IMR-90 (cell line): ENCODE measurements at regions not wholly inside any gene's neighbourhood (a gene's known extent, or its start where the extent isn't known, plus 50 kb on each side); places are given as distances from the start of the nearest gene placed in this dataset.

Experiments
- ATAC-seq: fragments of 200-7000 bp; cut with Tn5 transposase; 2 replicates; pipeline ENCODE4 v1.9.1; 2020; ENCODE audit warnings: low read depth, mild to moderate bottlenecking, moderate library complexity
- BruUV-seq: library from RNA; stranded (reverse); fragments of 400-500 nt; replicated peaks from 2 replicates; lab custom pipeline; 2021; lab: Mats Ljungman, UMichigan
- CTCF ChIA-PET: fragments of 300-600 bp; formaldehyde crosslinking; extraction: SDS; loops from one replicate; lab custom pipeline; 2021; ENCODE audit warnings: antibody characterized with exemption; lab: Yijun Ruan, JAX
- POLR2A ChIA-PET: fragments of 300-600 bp; sonication (Branson Sonifier 250); formaldehyde crosslinking; loops from one replicate; lab custom pipeline; 2022; ENCODE audit warnings: antibody characterized with exemption; ENCODE audit not compliant: unreplicated experiment; lab: Charles Lee
- DNase-seq: peaks from one replicate; pipeline ENCODE4 v3.0.0; 2013
- H2AFZ ChIP-seq: replicated peaks from 2 replicates; pipeline ENCODE3; 2013; ENCODE audit warnings: low read length, mild to moderate bottlenecking; ENCODE audit not compliant: poor library complexity
- H2AK5ac ChIP-seq: 2 replicates; pipeline ENCODE4 v1.6.1; 2013; ENCODE audit warnings: low read depth, low read length, inconsistent platforms
- H2AK9ac ChIP-seq: replicated peaks from 2 replicates; pipeline ENCODE3; 2013; ENCODE audit warnings: mild to moderate bottlenecking, low read depth, low read length, moderate library complexity; ENCODE audit not compliant: poor library complexity
- H2BK120ac ChIP-seq: 2 replicates; pipeline ENCODE4 v1.6.1; 2013; ENCODE audit warnings: low read depth, low read length, inconsistent platforms
- H2BK15ac ChIP-seq: 3 replicates; pipeline ENCODE4 v1.6.1; 2013; ENCODE audit warnings: low read depth, low read length, inconsistent platforms
- H2BK20ac ChIP-seq: 2 replicates; pipeline ENCODE4 v1.6.1; 2013; ENCODE audit warnings: low read depth, mild to moderate bottlenecking, inconsistent platforms, low read length, moderate library complexity
- H2BK5ac ChIP-seq: 2 replicates; pipeline ENCODE4 v1.6.1; 2013; ENCODE audit warnings: mild to moderate bottlenecking, low read depth, low read length, inconsistent platforms; ENCODE audit not compliant: poor library complexity, severe bottlenecking
- H3K14ac ChIP-seq: replicated peaks from 2 replicates; pipeline ENCODE4 v1.6.1; 2013; ENCODE audit warnings: low read depth, low read length, inconsistent platforms
- H3K18ac ChIP-seq: 2 replicates; pipeline ENCODE4 v1.6.1; 2013; ENCODE audit warnings: low read depth, low read length, control low read depth
- H3K23ac ChIP-seq: 2 replicates; pipeline ENCODE4 v1.6.1; 2013; ENCODE audit warnings: low read depth, low read length, inconsistent platforms
- H3K27ac ChIP-seq: 2 replicates; pipeline ENCODE4 v1.5.1; 2013; ENCODE audit warnings: mild to moderate bottlenecking, control low read depth, low read length; ENCODE audit not compliant: insufficient read depth
- H3K27me3 ChIP-seq: 2 replicates; pipeline ENCODE4 v1.6.1; 2013; ENCODE audit warnings: low read length; ENCODE audit not compliant: control insufficient read depth, insufficient read depth
- H3K36me3 ChIP-seq: 2 replicates; pipeline ENCODE4 v1.6.1; 2013; ENCODE audit warnings: low read length, mixed read lengths; ENCODE audit not compliant: control insufficient read depth, insufficient read depth
- H3K4ac ChIP-seq: 2 replicates; pipeline ENCODE4 v1.6.1; 2013; ENCODE audit warnings: low read depth, low read length, inconsistent platforms
- H3K4me1 ChIP-seq: 2 replicates; pipeline ENCODE4 v1.6.1; 2013; ENCODE audit warnings: low read length, mixed read lengths; ENCODE audit not compliant: control insufficient read depth, insufficient read depth
- H3K4me2 ChIP-seq: 2 replicates; pipeline ENCODE4 v1.6.1; 2013; ENCODE audit warnings: low read depth, mild to moderate bottlenecking, control low read depth, low read length, moderate library complexity
- H3K4me3 ChIP-seq: 2 replicates; pipeline ENCODE4 v1.5.1; 2013; ENCODE audit warnings: low read depth, mild to moderate bottlenecking, control low read depth, low read length, moderate library complexity; ENCODE audit not compliant: insufficient read depth
- H3K56ac ChIP-seq: 2 replicates; pipeline ENCODE4 v1.6.1; 2013; ENCODE audit warnings: low read length, inconsistent platforms; ENCODE audit not compliant: insufficient read depth; ENCODE audit errors: extremely low read depth
- H3K79me1 ChIP-seq, 2 experiments: 2 replicates each; pipeline ENCODE4 v1.6.1; 2013; ENCODE audit warnings: low read length in 2 of 2, inconsistent platforms in 1 of 2, low read depth in 1 of 2
- H3K9ac ChIP-seq: 2 replicates; pipeline ENCODE4 v1.6.1; 2013; ENCODE audit warnings: low read depth, low read length, control low read depth
- H3K9me1 ChIP-seq: 2 replicates; pipeline ENCODE4 v1.6.1; 2013; ENCODE audit warnings: low read length, inconsistent platforms; ENCODE audit not compliant: insufficient read depth
- H3K9me3 ChIP-seq: 2 replicates; pipeline ENCODE4 v1.6.1; 2013; ENCODE audit warnings: low read length; ENCODE audit not compliant: control insufficient read depth, insufficient read depth
- H4K20me1 ChIP-seq: 2 replicates; pipeline ENCODE4 v1.6.1; 2013; ENCODE audit warnings: low read length, inconsistent platforms; ENCODE audit not compliant: insufficient read depth
- H4K5ac ChIP-seq: 2 replicates; pipeline ENCODE4 v1.6.1; 2013; ENCODE audit warnings: mild to moderate bottlenecking, low read depth, low read length, control low read depth
- H4K8ac ChIP-seq, 2 experiments: 2 replicates each; pipeline ENCODE4 v1.6.1; 2013; ENCODE audit warnings: low read depth in 2 of 2, low read length in 2 of 2, control low read depth in 1 of 2, inconsistent platforms in 1 of 2
- H4K91ac ChIP-seq: 2 replicates; pipeline ENCODE4 v1.6.1; 2013; ENCODE audit warnings: low read depth, low read length, inconsistent platforms; ENCODE audit not compliant: insufficient read depth
- FOS ChIP-seq: fragments of 150-350 bp; IDR thresholded peaks from 2 replicates; pipeline ENCODE4 v1.6.1; 2016; ENCODE audit warnings: low read depth, low read length
- WGBS, 2 experiments: methylation state at CpG; one replicate each; pipeline versions ENCODE4 v1.1.5 to v1.1.7; 2013; ENCODE audit warnings: missing lambda C conversion rate in 2 of 2; ENCODE audit not compliant: insufficient read length in 1 of 2; ENCODE audit errors: extremely low coverage in 2 of 2; 5-methylcytosine and 5-hydroxymethylcytosine counted together
- dilution Hi-C: fragments of 300-500 bp; cut with HindIII; formaldehyde crosslinking; loops from one replicate; pipeline ENCODE4 v1.14.3; 2018; ENCODE audit warnings: low sequenced_read_pairs; ENCODE audit not compliant: unreplicated experiment
- in situ Hi-C: fragments of 300-500 bp; cut with MboI; formaldehyde crosslinking; loops from 3 replicates; pipeline ENCODE4 v1.14.3; 2019; ENCODE audit warnings: low sequenced_read_pairs, inconsistent platforms, mixed read lengths
- intact Hi-C: fragments of 100-400 bp; cut with micrococcal nuclease; formaldehyde crosslinking; loops from 2 replicates; pipeline ENCODE4 v1.10.0; 2022

GRCh38 chr2:120679526-120679925 lies 56.1 kb upstream of the GLI2 start:
- H2AFZ ChIP-seq = peak overlapping the region; percentile 19
- H3K79me1 ChIP-seq = no peaks in the 10 kb centered on the region
- H2BK120ac ChIP-seq = no peak overlapping the region
- in situ Hi-C loops (loop anchor here (5.0 to 25.0 kb wide), 3 partner anchors 337 to 942 kb away; no protein-coding TSS in a partner anchor), intact Hi-C loops (loop anchor here (5.0 to 10.0 kb wide), 5 partner anchors 122 to 975 kb away; partner anchors contain the start of genes PTPN4 and RALB), dilution Hi-C loops (no loop called here)
- POLR2A ChIA-PET = no interaction called here
- H2AK5ac ChIP-seq = peak overlapping the region; percentile 25; the same call in 1 of the 2 replicates
- H3K9me3 ChIP-seq = no peaks in the 10 kb centered on the region; the same call in 1 of the 2 replicates
- no peak overlapping the region for H3K27ac ChIP-seq
- no TSS peak for BruUV-seq
- H3K4ac ChIP-seq = no peak overlapping the region
- no peak for ATAC-seq
- H3K14ac ChIP-seq = no peak overlapping the region
- H3K27me3 ChIP-seq = peaks cover 15% of the 10 kb centered on the region
- no peaks in the 10 kb centered on the region for H3K36me3 ChIP-seq
- 0 out of 2 replicates have a peak, but pooled peaks cover 3% of the 10 kb centered on the region for H3K9me1 ChIP-seq
- no peak overlapping the region for H3K4me2 ChIP-seq
- no peak overlapping the region for H3K23ac ChIP-seq
- 98% methylated on average over 8 of the region's 9 CpGs; no CpG with 5 or more reads in 1 of the 2 experiments for WGBS, 2 experiments
- H4K8ac ChIP-seq = no peak overlapping the region
- no peak overlapping the region for H3K56ac ChIP-seq
- DNase-seq = no peak
- no peaks in the 10 kb centered on the region for H4K20me1 ChIP-seq
- no peak for TF ChIP-seq FOS
- CTCF ChIA-PET = interaction anchor here (3.6 kb wide), 1 partner anchor 336 kb away, joined by 34 read pairs; no protein-coding TSS in a partner anchor
- H3K18ac ChIP-seq = no peak overlapping the region
- no peak overlapping the region for H3K9ac ChIP-seq
- H2BK15ac ChIP-seq = no peak overlapping the region
- H2BK5ac ChIP-seq = no peak overlapping the region
- no peak overlapping the region; the same call in 1 of the 2 replicates for H4K91ac ChIP-seq
- H3K4me1 ChIP-seq = peaks cover 12% of the 10 kb centered on the region
- H2BK20ac ChIP-seq = no peak overlapping the region
- no peak overlapping the region for H3K4me3 ChIP-seq
- no peak overlapping the region for H2AK9ac ChIP-seq
- no peak overlapping the region for H4K5ac ChIP-seq
